HL-60/S4 treated with retinoic acid at 250 ng/mL for 4 days and 3 days (cell line): ENCODE measurements at regions not wholly inside any gene's neighbourhood (a gene's known extent, or its start where the extent isn't known, plus 50 kb on each side); places are given as distances from the start of the nearest gene placed in this dataset.

ENCODE experiments used
- in situ Hi-C: fragments of 300-500 bp; cut with MboI; formaldehyde crosslinking; loops from 2 replicates; pipeline ENCODE4 v1.7.0; 2022; ENCODE audit warnings: low sequenced_read_pairs

DNA sequence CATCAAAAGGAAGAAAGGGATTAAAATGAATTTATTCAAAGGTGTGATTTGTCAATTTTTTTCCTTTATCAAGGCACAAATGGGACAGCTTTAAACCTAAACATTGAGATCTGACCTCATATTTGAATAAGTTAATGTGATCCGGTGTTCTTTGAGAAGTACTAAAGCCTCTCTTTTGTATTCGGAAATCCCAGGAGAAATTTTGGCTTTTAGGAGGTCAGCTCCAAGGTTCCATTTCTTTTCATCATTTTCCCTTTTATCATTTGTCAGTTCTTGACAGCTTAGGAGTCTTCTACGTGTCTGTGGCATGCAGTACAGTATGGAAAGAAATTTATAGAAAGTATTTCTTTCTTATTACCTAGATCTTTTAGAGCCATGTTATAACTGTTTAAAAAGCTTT lies 873.4 kb upstream of the CDH8 start:
- in situ Hi-C loops: no loop called here

DNA sequence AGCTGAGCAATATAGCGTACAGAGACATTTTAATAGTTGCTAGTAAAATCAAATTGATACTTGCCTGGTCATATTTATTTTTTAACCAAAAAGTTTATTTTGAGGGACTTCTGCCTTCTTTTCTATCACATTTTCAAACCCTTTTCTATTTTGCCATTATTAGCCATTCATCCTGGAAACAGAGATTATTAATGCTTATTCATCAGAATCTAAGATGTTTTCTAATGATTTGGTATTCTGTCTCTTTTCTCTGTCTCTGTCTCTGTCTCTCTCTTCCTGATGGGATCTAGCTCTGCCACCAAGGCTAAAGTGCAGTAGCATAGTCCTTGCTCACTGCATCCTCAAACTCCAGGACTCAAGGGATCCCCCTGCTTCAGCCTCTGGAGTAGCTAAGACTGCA lies 871.3 kb upstream of the CDH8 start:
- in situ Hi-C loops: no loop called here

DNA sequence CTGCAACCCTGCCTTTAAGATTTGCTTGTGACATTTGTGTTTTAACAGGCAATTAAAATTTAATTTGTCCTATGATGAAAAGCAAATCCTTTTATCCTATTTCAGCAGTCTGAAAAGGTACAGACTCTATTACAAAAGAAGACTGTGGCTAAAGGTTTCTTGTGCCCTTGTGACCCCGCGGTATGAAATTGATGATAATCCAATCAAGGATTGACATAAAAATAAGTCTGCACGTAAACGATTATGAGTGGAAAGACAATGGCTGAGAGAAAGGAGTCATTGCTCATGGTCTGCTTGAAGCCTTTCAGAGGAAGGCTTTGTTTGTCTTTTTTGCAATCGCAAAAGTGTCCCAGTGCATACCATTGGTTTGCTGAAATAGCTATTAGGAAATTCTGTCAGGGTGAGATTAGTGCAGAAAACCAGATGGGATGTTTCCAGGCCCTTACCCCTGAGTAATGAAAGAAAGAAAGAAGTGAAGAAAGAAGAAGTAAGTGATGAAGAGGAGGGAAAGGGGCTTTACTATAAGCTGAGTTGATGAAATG lies 867.8 kb upstream of the CDH8 start:
- in situ Hi-C loops: no loop called here

DNA sequence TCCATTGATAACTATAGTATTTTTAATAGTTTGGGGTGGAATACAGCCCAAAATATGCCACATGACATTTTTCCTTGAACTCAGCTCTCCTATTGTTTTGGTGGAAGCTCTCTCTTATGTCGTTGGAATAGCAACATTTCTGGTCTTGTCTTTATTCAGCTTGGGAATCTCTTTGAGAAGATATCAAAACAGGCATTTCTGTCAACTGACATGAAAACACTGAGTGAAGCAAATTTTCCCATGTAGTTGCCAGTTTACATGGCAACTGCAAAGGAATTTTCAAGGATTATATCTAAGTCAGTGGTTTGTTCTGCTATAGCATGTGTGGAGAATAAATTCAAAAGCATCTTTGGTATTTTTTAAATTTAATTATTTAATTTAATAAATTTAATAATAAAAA lies 863.5 kb upstream of the CDH8 start:
- in situ Hi-C loops: no loop called here

DNA sequence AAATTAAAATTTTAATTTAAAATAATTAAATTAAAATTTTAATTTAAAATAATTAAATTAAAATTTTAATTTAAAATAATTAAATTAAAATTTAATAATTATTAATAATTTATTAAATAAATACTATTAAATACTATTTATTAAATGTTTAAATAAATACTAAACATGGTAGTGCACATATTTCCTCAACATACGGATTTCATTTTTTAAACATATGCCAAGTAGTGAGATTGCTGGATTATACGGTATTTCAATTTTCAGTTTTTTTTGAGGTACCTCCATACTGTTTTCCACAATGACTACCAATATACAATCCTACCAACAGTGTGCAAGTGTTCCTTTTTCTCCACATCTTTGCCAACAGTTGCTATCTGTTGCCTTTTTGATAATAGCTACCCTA lies 852.9 kb upstream of the CDH8 start:
- in situ Hi-C loops: no loop called here

DNA sequence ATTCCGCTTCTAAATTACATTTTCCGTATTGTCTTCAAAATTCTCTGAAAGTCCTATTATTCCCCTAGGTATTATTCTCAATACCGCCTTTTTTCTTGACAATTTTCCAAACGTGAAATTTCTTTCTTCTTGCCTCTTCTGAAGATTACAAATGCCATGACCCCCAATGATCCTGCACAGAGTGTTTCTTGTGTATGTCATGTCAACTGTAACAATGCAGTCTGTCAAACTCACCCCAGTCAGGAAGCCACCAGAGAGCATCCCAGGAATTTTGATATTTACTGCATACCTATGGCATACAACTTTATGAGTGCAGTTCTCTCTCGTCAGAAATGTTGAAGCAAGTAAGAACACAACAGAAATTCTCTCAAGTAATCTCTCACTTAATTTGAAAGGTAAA lies 847.3 kb upstream of the CDH8 start:
- in situ Hi-C loops: no loop called here

DNA sequence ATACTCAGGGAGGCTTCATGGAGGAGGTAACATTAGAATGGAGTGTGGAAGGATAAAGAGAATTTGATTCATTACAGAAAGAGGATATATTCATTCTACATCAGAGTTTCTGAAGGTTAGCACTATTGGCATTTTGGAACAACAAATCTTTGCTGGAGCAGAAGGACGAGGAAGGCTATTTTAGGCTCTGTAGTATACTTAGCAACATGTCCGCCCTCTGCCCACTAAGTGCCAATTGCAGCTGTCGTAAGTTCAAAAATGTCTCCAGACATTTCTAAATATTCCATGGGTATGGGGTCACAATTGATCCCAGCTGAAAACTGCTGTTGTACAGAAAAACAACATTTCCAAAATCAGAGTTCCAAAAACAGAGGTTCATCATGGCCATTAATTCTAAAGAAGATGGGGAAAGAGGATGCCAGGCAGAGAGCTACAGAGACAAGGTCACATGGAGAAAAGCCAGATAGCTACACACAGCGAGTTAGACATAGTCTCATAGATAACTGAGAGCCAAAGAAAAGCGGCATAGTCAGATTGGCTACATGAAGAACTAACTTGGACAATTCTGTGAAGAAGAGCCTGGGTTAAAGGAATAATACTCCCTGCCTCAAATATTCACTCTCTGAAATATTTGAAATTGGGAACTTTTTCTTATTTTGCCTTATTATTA lies 846.4 kb upstream of the CDH8 start:
- in situ Hi-C loops: no loop called here

DNA sequence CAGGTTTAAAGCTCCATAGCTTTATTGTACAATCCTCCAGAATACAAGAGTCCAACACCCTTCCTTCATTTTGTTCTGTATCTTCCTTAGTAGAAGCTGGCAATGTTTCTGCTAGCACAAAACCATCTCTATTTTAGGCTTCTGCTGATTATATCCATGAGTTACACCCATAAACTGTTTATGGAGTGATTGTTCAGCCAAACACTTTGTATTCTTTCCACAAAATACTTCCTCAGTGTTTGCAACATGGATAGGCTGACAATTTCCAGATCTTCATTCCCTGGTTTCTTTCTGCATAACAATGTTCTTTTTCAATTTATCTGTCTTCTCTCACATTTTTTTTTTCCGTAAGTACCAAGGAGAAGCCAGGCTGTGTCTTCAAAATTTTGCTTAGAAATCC lies 839.9 kb upstream of the CDH8 start:
- in situ Hi-C loops: no loop called here

DNA sequence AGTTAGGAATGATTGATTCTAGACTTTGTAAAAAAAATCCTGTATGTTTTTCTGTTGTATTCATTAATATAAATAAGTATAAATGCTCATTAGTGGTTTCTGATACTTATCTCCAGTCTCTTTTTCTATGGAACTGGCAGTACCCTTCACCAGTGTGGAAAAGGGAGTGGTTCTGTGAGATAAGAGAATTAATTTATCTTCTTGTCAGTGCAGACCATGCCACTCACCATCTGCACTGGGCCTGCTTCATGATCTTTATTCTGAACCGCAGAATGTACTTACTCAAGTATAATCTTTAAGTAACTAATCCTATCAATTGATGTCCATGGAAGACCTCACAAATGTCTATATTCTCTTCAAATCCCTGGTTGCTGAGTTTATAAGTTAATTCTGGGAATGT lies 836.1 kb upstream of the CDH8 start:
- in situ Hi-C loops: no loop called here

DNA sequence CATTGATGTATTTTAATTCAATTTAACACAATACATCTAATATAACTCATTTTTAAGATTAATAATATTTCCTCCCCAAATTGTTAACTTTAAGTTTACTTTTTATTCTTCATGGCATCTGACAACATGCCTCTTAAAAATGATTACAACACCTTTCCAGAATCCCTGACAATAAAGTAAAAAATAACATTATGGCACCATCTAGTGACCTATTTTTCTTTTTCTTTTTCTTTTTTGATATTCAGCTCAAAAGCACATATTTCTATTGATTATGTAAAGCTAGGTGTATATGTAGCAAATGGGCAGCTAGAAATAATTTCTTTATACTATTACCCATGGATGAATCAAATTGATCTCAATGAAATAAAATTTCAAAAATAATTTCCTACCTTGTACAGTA lies 834.3 kb upstream of the CDH8 start:
- in situ Hi-C loops: no loop called here

DNA sequence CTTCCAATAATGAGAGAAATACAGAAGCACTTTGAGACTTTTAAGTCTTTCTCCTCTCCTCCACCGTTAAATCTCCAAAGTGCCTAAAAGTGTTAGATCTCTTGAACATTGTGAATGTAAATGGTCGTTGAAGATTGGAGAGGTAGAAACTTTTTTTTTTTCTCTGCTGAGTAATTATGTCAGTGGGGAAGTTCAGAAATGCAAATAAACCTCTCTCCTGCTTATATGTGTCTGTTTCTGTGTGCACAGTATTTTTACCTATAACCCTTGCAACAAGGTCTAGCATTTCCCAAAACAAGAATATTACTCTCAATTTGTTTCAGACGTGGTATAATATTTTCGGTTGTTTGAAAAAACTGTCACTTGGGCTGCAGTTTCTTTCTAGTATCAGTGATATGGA lies 833.6 kb upstream of the CDH8 start:
- in situ Hi-C loops: no loop called here

DNA sequence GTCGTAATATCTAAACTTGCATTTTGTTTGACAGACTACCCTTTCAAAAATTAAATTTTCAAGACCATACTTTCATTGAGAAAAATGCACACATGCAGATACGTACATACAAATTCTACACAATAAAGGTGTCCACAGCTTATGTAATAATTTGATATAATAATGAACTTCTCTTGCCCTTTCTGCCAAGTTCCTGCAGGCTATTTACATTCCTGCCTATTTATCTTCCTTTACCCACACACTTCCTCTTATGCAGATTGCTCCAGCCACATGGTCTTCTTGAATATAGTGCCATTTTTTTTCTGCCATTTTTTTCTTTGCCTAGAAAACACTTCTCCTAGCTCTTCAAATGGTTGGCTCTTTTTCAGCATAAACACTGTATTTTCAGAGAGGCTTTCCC lies 826.9 kb upstream of the CDH8 start:
- in situ Hi-C loops: no loop called here

DNA sequence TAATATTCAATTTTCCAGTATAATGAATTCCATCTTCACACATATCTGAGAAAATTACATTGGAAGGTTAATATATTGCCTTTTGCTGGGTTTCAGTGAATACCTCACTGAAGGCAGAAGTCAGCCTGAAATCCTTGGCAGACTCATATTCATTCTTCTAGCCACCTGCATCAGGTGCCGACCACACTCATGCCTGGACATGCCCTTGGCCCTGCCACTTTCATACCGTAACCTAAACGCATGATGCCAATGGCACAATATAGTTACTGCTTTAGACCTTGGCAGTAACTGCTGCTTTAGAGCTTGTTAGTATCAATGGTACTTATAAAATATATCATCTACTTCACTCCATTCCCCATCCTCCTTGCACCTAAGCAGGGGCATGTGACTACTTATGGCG lies 817.6 kb upstream of the CDH8 start:
- in situ Hi-C loops: no loop called here

DNA sequence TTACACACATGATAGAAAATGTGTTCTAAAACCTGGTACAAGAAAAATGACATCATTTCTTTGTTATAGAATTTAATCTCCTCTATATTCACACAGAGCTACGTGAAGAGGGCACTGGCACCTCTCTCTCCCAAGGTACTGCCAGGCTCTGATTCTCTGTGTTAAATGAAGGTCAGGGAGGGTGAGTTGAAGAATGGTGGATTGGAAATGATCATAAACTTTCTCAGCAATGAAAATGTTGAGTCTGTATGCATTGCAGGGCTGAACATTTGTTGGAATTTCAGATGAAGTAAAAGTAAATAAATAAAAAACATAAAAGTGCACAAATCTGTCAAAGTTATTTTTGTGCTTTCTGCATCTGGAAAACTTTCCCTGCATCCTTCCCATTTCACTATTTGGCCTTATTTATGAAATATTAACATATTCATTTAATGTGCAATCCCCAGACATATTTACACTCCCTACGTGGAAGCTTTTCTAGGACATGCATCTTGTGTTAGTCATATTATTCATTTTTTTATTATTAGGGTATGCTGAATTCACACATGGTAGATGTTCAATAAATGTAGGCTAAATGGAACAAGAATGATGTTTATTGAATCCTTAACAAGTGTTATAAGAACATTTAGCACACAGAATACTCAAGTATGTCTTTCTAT lies 810.3 kb upstream of the CDH8 start:
- in situ Hi-C loops: no loop called here

DNA sequence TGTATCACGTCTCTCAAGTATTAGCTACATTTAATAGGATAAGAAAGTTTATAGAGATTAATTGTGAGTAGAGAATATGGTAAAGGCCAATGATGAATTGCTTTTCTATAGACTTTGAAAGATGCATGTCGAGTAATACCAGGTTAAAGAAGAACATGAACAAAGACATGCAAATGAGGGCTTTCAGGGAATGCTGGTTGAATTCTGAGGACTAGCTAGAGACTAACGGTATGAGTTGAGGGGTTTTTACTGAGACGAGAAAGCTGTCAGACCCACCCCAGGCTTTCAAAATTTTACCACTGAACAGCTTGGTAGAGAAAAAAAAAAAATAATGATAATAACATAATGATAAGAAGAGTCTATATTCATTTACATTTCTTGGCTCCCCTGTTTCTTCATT lies 796.0 kb upstream of the CDH8 start:
- in situ Hi-C loops: no loop called here

DNA sequence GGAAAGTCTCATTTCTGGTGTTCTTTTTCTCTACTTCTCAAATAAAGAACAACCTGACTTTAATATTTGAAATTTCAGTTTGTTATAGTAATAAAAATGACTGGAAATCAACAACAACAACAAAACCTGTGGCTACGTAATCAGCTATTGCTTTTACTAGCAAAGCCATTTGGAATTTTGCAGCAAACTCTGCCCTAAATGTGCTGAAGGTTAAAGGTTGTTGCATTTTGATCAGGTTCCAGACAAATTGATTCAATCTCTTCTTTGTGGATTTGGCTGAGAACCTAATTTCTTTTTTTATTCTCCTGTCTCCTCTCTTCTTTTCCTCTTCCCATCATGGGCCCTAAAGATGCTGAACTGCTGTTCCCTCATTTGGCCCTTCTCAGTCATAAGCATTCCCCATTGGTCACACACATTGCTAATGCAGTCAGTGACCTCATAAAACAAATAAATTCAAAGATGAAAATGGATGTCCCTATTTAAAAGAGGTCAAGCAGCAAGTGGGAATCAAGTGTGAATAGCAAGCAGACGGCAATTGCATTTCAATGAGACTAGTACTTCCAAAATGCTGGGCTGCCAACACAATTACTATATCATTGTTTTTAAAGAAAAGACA lies 795.1 kb upstream of the CDH8 start:
- in situ Hi-C loops: no loop called here

DNA sequence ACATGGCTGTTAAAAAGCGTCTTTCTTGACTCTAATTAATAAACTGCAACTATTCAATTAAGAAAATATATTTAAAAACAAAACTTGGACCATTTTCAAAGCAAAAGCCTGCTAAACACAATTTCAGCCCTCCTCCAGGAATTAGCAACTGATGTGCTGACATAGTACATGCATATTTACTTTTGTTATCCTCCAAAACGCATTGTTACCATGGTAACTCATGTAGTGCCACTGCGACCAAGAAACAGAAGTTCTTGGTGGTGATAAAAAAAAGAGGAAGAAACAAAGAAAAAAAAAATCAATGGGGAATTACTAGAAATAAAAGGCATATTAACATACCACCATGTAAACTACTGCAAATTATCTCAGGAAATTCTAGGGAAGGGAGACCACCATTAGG lies 793.4 kb upstream of the CDH8 start:
- in situ Hi-C loops: no loop called here

DNA sequence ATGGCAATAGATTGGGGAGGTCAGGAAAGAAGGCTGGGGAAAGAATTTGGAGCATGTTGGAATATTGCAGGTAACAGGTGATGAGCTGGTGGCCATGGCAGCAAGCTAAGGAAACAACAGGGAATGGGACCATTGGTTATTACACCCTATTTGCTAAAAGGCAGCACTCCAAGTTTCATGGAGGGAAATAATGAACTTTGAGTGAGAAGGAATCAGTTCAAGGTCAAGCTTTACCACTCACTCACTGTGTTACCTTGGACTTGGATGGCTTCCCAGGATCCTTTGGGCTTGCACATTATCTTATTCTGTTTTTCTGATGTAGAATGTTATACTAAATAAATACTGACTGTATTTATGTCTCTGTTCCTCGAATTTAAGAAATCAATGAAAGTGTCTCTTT lies 792.8 kb upstream of the CDH8 start:
- in situ Hi-C loops: no loop called here

DNA sequence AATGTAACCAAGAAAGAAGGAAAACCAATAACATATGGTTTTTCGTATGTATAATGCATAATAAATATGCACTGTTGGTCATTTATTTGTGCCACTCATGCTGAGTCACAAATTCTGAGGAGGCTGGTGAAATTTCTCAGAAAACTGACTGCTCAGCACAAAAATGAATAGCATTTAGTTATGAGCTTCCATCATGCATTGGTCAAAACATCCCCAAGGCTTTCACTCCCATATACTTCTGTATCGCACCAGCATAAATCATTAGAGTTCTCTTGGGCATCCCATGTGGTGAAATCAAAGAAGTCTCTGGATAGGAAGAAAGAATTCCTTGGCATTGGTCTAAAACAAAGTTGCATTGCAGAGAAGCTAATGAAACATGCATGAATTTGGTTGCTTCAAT lies 785.6 kb upstream of the CDH8 start:
- in situ Hi-C loops: no loop called here

DNA sequence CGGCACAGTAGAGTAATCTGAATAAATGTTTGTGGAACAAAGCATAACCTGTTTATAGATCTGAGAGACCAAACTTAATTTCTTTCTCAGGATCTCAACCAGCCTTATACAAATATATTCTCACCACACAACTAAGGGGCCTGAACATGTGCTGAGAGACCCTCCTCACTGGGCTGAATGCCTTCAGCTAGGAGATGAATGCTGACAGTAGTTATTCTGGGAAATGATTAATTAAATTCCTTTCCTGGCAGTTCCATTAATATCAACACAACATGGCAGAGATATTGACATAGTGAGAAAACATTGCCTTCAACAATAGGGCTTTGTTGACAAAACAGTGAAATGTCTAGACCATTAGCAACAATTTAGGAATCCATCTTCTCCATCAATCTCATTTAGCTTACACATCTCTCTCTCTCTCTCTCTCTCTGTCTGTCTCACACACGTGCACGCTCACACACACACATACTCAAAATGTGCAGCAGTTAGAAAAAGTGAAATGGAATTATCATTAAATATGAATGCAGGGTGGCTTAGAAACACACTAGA lies 780.8 kb upstream of the CDH8 start:
- in situ Hi-C loops: no loop called here

DNA sequence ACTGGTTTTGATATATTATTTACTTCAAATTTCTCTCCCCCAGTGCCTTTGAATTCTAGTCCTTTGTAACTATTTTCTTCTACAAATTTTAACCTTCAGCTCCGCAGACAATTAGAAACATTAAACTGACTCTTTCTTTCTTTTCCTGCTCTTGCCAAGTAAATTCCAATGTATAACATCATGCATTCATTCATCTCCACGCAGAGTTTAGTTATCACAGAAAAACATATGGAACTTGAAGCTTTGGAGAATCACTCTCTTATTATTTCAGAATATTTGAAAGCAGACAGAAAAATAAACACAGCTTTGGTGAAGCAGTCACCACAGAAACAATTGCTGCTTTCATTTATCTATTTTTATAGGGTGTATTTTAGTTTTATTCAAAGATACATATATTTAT lies 778.7 kb upstream of the CDH8 start:
- in situ Hi-C loops: no loop called here

DNA sequence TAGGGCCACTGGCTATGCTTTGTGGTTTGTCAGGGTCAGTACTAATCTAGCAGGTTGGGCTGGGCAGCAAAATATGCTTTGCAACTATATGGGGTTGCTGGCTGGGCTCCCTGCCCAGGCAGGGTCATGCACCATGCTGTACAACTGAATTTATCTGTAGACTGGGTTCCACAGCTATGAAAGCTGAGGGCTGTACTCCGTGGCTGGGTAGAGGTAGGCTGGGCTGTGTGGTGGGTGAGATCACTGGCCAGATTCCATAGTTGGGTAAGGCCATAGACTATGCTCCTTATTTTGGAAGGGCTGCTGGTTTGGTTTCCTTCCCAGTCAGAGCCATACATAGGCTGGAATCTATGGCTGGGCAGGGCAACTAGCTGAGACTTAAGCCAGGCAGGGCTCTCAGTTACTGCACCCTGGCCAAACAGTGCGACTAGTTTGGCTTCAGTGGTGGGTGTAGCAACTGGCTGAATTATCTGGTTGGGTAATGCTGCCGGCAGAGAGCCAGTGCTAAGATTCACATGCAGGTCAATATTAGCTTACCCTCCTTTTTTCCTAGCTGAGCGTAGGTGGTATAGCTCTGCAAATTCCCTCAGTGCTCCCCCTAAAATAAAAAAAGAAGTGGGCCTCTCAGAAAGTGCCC lies 769.1 kb upstream of the CDH8 start:
- in situ Hi-C loops: no loop called here
